HEK293 (cell line): ENCODE measurements at regions not wholly inside any gene's neighbourhood (a gene's known extent, or its start where the extent isn't known, plus 50 kb on each side); places are given as distances from the start of the nearest gene placed in this dataset.

ENCODE experiments used
- CTCF ChIA-PET: fragments of 350-600 bp; formaldehyde crosslinking; extraction: SDS; loops from one replicate; lab custom pipeline; 2021; ENCODE audit warnings: antibody characterized with exemption; lab: Yijun Ruan, JAX
- POLR2A ChIA-PET: fragments of 300-600 bp; formaldehyde crosslinking; extraction: SDS; loops from one replicate; lab custom pipeline; 2020; ENCODE audit warnings: antibody characterized with exemption, inconsistent platforms; lab: Yijun Ruan, JAX
- H3K27ac ChIP-seq: fragments of 200-500 bp; sonication (Bioruptor generic); 2 replicates; pipeline ENCODE4 v1.5.1; 2014; ENCODE audit warnings: low read depth, low read length, control low read depth, inconsistent platforms; ENCODE audit errors: extremely low read depth
- H3K36me3 ChIP-seq, 2 experiments: fragments of 200-500 bp in 1 of 2; sonication (Bioruptor generic) in 1 of 2; 1 replicate in 1 of 2; 2 replicates in 1 of 2; pipeline ENCODE4 v1.5.1; 2014 to 2017; ENCODE audit warnings: inconsistent platforms in 2 of 2, low read length in 2 of 2; ENCODE audit not compliant: control insufficient read depth in 2 of 2, insufficient read depth in 1 of 2
- H3K4me1 ChIP-seq: fragments of 200-500 bp; sonication (Bioruptor generic); 2 replicates; pipeline ENCODE4 v1.5.1; 2014; ENCODE audit warnings: mild to moderate bottlenecking, low read length, inconsistent platforms; ENCODE audit not compliant: control insufficient read depth, insufficient read depth
- H3K4me3 ChIP-seq: 2 replicates; pipeline ENCODE4 v1.5.1; 2011; ENCODE audit warnings: low read depth, mild to moderate bottlenecking, control low read depth, low read length, moderate library complexity
- H3K9me3 ChIP-seq: fragments of 200-500 bp; sonication (Bioruptor generic); 2 replicates; pipeline ENCODE4 v1.5.1; 2014; ENCODE audit warnings: low read depth, low read length, inconsistent platforms; ENCODE audit not compliant: control insufficient read depth, insufficient read depth
- IKZF3 ChIP-seq: fragments of 450-650 bp; IDR thresholded peaks from 2 replicates; pipeline ENCODE4 v1.5.0; 2018; ENCODE audit warnings: missing biosample characterization, mild to moderate bottlenecking, missing genetic modification characterization, moderate library complexity
- KLF10 ChIP-seq: fragments of 450-650 bp; IDR thresholded peaks from 2 replicates; pipeline ENCODE4 v1.5.1; 2018; ENCODE audit warnings: missing biosample characterization, mild to moderate bottlenecking, missing genetic modification characterization
- MEIS1 ChIP-seq: sonication (generic); formaldehyde crosslinking; IDR thresholded peaks from 2 replicates; pipeline ENCODE4 v1.8.1; 2022; ENCODE audit warnings: missing genetic modification reagents, mild to moderate bottlenecking, borderline replicate concordance
- SCRT2 ChIP-seq: fragments of 450-650 bp; formaldehyde crosslinking; IDR thresholded peaks from 2 replicates; pipeline ENCODE4 v1.5.1; 2016; ENCODE audit warnings: missing biosample characterization, missing genetic modification characterization
- SP3 ChIP-seq: fragments of 450-650 bp; formaldehyde crosslinking; IDR thresholded peaks from 2 replicates; pipeline ENCODE4 v1.5.1; 2016; ENCODE audit warnings: missing biosample characterization, missing genetic modification characterization
- ZBTB49 ChIP-seq: fragments of 450-650 bp; formaldehyde crosslinking; IDR thresholded peaks from 2 replicates; pipeline ENCODE4 v1.5.1; 2016; ENCODE audit warnings: missing biosample characterization, missing genetic modification characterization, low read depth
- ZFP37 ChIP-seq: fragments of 450-650 bp; formaldehyde crosslinking; IDR thresholded peaks from 2 replicates; pipeline ENCODE4 v1.5.1; 2016; ENCODE audit warnings: missing biosample characterization, missing genetic modification characterization
- ZNF133 ChIP-seq: fragments of 450-650 bp; formaldehyde crosslinking; IDR thresholded peaks from 2 replicates; pipeline ENCODE4 v1.5.1; 2016; ENCODE audit warnings: missing biosample characterization, missing genetic modification characterization
- ZNF174 ChIP-seq: fragments of 450-650 bp; formaldehyde crosslinking; IDR thresholded peaks from 2 replicates; pipeline ENCODE4 v1.5.0; 2017; ENCODE audit warnings: missing biosample characterization, mild to moderate bottlenecking, missing genetic modification characterization
- ZNF184 ChIP-seq: fragments of 450-650 bp; IDR thresholded peaks from 2 replicates; pipeline ENCODE4 v1.5.1; 2018; ENCODE audit warnings: missing biosample characterization, mild to moderate bottlenecking, missing genetic modification characterization
- ZNF223 ChIP-seq: fragments of 450-650 bp; formaldehyde crosslinking; IDR thresholded peaks from 2 replicates; pipeline ENCODE4 v1.5.1; 2016; ENCODE audit warnings: missing biosample characterization, missing genetic modification characterization
- ZNF302 ChIP-seq: fragments of 450-650 bp; formaldehyde crosslinking; IDR thresholded peaks from 2 replicates; pipeline ENCODE4 v1.5.1; 2016; ENCODE audit warnings: missing biosample characterization, missing genetic modification characterization, low read depth
- ZNF629 ChIP-seq: fragments of 450-650 bp; formaldehyde crosslinking; IDR thresholded peaks from 2 replicates; pipeline ENCODE4 v1.5.1; 2017; ENCODE audit warnings: missing biosample characterization, missing genetic modification characterization
- ZNF670 ChIP-seq: fragments of 450-650 bp; formaldehyde crosslinking; IDR thresholded peaks from 2 replicates; pipeline ENCODE4 v1.5.1; 2016; ENCODE audit warnings: missing biosample characterization, missing genetic modification characterization, low read depth
- ZNF768 ChIP-seq: fragments of 450-650 bp; formaldehyde crosslinking; IDR thresholded peaks from 2 replicates; pipeline ENCODE4 v1.5.1; 2018; ENCODE audit warnings: missing biosample characterization, mild to moderate bottlenecking, missing genetic modification characterization
- TF ChIP-seq, protein P1 (sequence below): fragments of 450-650 bp; formaldehyde crosslinking; IDR thresholded peaks from 2 replicates; pipeline ENCODE4 v1.5.1; 2017; ENCODE audit warnings: missing biosample characterization, missing genetic modification characterization
- TF ChIP-seq, protein P2 (sequence below): fragments of 450-650 bp; formaldehyde crosslinking; optimal IDR thresholded peaks from 2 replicates; pipeline ENCODE3; 2016; ENCODE audit warnings: missing biosample characterization, mild to moderate bottlenecking, missing genetic modification characterization

DNA sequence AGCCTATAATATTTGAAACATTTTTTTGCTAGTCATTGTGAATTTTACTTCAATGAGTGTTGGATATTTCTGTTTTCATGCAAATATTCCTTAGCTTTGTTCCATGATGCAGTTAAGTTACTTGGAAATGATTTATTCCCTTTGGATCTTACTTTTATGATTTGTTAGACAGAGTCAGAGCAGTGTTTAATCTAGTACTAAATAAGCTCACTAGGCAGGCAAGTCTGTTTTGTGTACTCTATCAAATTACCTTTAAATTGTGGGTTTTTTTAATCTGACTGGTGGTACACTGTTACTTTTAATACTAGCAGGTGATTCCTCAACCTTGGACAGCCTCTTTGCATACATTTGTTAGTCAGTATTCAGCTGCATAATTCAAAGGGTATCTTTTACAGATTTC lies 173.3 kb upstream of the MBNL1 start (continued):
- TF ChIP-seq ZNF768 (no peak), ZNF133 (tag by site-specific recombination) (no peak), ZNF302 (tag by site-specific recombination) (no peak), SCRT2 (tag by site-specific recombination) (no peak), MEIS1 (CRISPR knock-in tag) (no peak)

- TF ChIP-seq KLF10 (no peak), ZBTB49 (tag by site-specific recombination) (no peak), ZNF670 (tag by site-specific recombination) (no peak)
- TF ChIP-seq, all 188 proteins: peak for 0
- CTCF ChIA-PET: no interaction called here
- Histone ChIP-seq H3K9me3 (no peaks in the 10 kb centered on the region), H3K4me3 (no peak overlapping the region), H3K4me1 (no peaks in the 10 kb centered on the region), H3K36me3 (no peaks in the 10 kb centered on the region), H3K27ac (no peak overlapping the region)
- POLR2A ChIA-PET: no interaction called here
Measured at GRCh38 chr3:152096280-152096906, 172.3 kb upstream of the MBNL1 start.

DNA sequence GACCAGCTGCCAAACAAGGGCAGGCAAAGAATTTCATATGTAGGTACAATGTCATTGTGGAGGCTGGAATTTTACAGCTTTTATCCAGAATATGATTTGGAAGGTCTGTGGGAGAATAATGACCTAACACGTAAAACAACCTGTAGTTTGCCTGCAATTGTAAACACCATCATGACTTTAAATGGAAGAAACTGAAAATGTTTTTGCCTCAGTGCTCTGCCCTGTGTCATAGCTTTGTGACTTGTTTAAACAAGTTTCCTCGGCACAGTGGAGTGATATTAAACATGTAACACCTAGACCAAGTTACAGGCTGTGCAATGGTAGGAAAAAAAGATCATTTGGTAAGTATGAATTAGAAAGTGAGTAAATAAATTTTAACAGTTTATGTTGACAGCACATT lies 171.6 kb upstream of the MBNL1 start:
- no peak for TF ChIP-seq IKZF3 (tag by site-specific recombination)
- no peak for TF ChIP-seq ZNF629 (tag by site-specific recombination)
- no peak for TF ChIP-seq SP3 (tag by site-specific recombination)
- TF ChIP-seq, protein P1, sequence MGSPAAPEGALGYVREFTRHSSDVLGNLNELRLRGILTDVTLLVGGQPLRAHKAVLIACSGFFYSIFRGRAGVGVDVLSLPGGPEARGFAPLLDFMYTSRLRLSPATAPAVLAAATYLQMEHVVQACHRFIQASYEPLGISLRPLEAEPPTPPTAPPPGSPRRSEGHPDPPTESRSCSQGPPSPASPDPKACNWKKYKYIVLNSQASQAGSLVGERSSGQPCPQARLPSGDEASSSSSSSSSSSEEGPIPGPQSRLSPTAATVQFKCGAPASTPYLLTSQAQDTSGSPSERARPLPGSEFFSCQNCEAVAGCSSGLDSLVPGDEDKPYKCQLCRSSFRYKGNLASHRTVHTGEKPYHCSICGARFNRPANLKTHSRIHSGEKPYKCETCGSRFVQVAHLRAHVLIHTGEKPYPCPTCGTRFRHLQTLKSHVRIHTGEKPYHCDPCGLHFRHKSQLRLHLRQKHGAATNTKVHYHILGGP (tag by site-specific recombination): no peak
- TF ChIP-seq ZNF223 (tag by site-specific recombination): no peak
- no peak for TF ChIP-seq ZFP37 (tag by site-specific recombination)
- TF ChIP-seq, protein P2, sequence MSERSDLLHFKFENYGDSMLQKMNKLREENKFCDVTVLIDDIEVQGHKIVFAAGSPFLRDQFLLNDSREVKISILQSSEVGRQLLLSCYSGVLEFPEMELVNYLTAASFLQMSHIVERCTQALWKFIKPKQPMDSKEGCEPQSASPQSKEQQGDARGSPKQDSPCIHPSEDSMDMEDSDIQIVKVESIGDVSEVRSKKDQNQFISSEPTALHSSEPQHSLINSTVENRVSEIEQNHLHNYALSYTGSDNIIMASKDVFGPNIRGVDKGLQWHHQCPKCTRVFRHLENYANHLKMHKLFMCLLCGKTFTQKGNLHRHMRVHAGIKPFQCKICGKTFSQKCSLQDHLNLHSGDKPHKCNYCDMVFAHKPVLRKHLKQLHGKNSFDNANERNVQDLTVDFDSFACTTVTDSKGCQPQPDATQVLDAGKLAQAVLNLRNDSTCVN (tag by site-specific recombination): no peak
- TF ChIP-seq KLF10: no peak
- no peak for TF ChIP-seq ZNF184 (tag by site-specific recombination)
- no peak for TF ChIP-seq ZNF174
- H3K36me3 ChIP-seq: no peaks in the 10 kb centered on the region
- POLR2A ChIA-PET: no interaction called here
- H3K9me3 ChIP-seq: no peaks in the 10 kb centered on the region
- H3K27ac ChIP-seq: no peak overlapping the region
- no peaks in the 10 kb centered on the region for H3K4me1 ChIP-seq
- no peak overlapping the region for H3K4me3 ChIP-seq
- CTCF ChIA-PET: no interaction called here
